CD4-positive, alpha-beta T cell (primary cell): ENCODE measurements at regions not wholly inside any gene's neighbourhood (a gene's known extent, or its start where the extent isn't known, plus 50 kb on each side); places are given as distances from the start of the nearest gene placed in this dataset.

Experiments used
- ATAC-seq: fragments of 200-7000 bp; cut with Tn5 transposase; one replicate; pipeline ENCODE4 v1.10.0; 2022; ENCODE audit warnings: mild to moderate bottlenecking; ENCODE audit not compliant: poor library complexity
- CTCF ChIA-PET: fragments of 350-600 bp; sonication (Branson Sonifier 250); formaldehyde crosslinking; loops from one replicate; lab custom pipeline; 2021; ENCODE audit warnings: antibody characterized with exemption, inconsistent platforms; lab: Charles Lee
- POLR2A ChIA-PET: fragments of 350-600 bp; sonication (Branson Sonifier 250); formaldehyde crosslinking; loops from one replicate; lab custom pipeline; 2021; ENCODE audit warnings: antibody characterized with exemption, inconsistent platforms; lab: Charles Lee
- DNase-seq, 14 experiments: peaks; one replicate each; pipeline ENCODE4 v3.0.0-alpha.2; 2013 to 2020; ENCODE audit warnings: mixed read lengths in 2 of 14
- H3K27ac ChIP-seq, 2 donors: one replicate each; pipeline versions ENCODE4 v1.5.1 to v1.7.0; 2013; ENCODE audit warnings: low read length in 2 of 2, low read depth in 1 of 2, mild to moderate bottlenecking in 1 of 2
- H3K27me3 ChIP-seq, 2 experiments: 1 replicate in 1 of 2; 2 replicates in 1 of 2; pipeline versions ENCODE4 v1.6.1 to v1.7.0; 2013; ENCODE audit warnings: low read length in 2 of 2, control low read depth in 1 of 2, mild to moderate bottlenecking in 1 of 2, moderate library complexity in 1 of 2; ENCODE audit not compliant: insufficient read depth in 2 of 2, control insufficient read depth in 1 of 2
- H3K36me3 ChIP-seq: one replicate; pipeline ENCODE4 v1.6.1; 2013; ENCODE audit warnings: low read length, control low read depth; ENCODE audit not compliant: insufficient read depth
- H3K4me1 ChIP-seq: one replicate; pipeline ENCODE4 v1.6.1; 2013; ENCODE audit warnings: low read length, control low read depth; ENCODE audit not compliant: insufficient read depth
- H3K4me3 ChIP-seq: one replicate; pipeline ENCODE4 v1.5.1; 2013; ENCODE audit warnings: mild to moderate bottlenecking, low read length, moderate library complexity
- H3K9me3 ChIP-seq, 2 experiments: 1 replicate in 1 of 2; 2 replicates in 1 of 2; pipeline versions ENCODE4 v1.6.1 to v1.7.0; 2013; ENCODE audit warnings: low read length in 2 of 2, mild to moderate bottlenecking in 2 of 2, control low read depth in 1 of 2, moderate library complexity in 1 of 2; ENCODE audit not compliant: control insufficient read depth in 1 of 2, insufficient read depth in 1 of 2
- H3K27ac Mint-ChIP-seq: one replicate; pipeline ENCODE4 v1.8.0; 2020; ENCODE audit warnings: mixed read lengths
- H3K27me3 Mint-ChIP-seq: one replicate; pipeline ENCODE4 v1.8.0; 2021; ENCODE audit warnings: mixed read lengths
- H3K36me3 Mint-ChIP-seq: one replicate; pipeline ENCODE4 v1.8.0; 2021; ENCODE audit warnings: low read depth, mixed read lengths
- H3K4me1 Mint-ChIP-seq: one replicate; pipeline ENCODE4 v1.8.0; 2021; ENCODE audit warnings: low read depth, mixed read lengths
- H3K4me3 Mint-ChIP-seq: one replicate; pipeline ENCODE4 v1.8.0; 2020; ENCODE audit warnings: mild to moderate bottlenecking, mixed read lengths
- H3K9me3 Mint-ChIP-seq: one replicate; pipeline ENCODE4 v1.8.0; 2020; ENCODE audit warnings: mixed read lengths
- intact Hi-C, 2 experiments: fragments of 100-400 bp; cut with DNase I in 1 of 2; cut with micrococcal nuclease in 1 of 2; formaldehyde crosslinking; loops; one replicate each; pipeline versions ENCODE4 v1.15.1 to v1.9.0; 2023 to 2025; cut with DNase I, micrococcal nuclease
- TF ChIP-seq, protein P1 (sequence below): fragments of 200-600 bp; IDR thresholded peaks from one replicate; pipeline ENCODE4 v1.8.0; 2022; ENCODE audit warnings: antibody characterized with exemption, mild to moderate bottlenecking

GRCh38 chrX:28039258-28039657 lies 58.0 kb upstream of the DCAF8L1 start:
- DNase-seq (no peak), ATAC-seq (no peak)
- H3K4me3 Mint-ChIP-seq, result no peak overlapping the region
- CTCF ChIA-PET, result no interaction called here
- H3K27ac ChIP-seq, result no peak overlapping the region
- H3K36me3 Mint-ChIP-seq, result no peaks in the 10 kb centered on the region
- H3K4me1 ChIP-seq, result no peaks in the 10 kb centered on the region
- intact Hi-C loops, result no loop called here
- no peaks in the 10 kb centered on the region for H3K4me1 Mint-ChIP-seq
- no peaks in the 10 kb centered on the region for H3K27me3 Mint-ChIP-seq
- H3K27me3 ChIP-seq, result no peaks in the 10 kb centered on the region
- POLR2A ChIA-PET, result no interaction called here
- no peaks in the 10 kb centered on the region for H3K9me3 Mint-ChIP-seq
- peaks cover 0 to 20% of the 10 kb centered on the region in 2 experiments for H3K9me3 ChIP-seq
- TF ChIP-seq, protein P1, sequence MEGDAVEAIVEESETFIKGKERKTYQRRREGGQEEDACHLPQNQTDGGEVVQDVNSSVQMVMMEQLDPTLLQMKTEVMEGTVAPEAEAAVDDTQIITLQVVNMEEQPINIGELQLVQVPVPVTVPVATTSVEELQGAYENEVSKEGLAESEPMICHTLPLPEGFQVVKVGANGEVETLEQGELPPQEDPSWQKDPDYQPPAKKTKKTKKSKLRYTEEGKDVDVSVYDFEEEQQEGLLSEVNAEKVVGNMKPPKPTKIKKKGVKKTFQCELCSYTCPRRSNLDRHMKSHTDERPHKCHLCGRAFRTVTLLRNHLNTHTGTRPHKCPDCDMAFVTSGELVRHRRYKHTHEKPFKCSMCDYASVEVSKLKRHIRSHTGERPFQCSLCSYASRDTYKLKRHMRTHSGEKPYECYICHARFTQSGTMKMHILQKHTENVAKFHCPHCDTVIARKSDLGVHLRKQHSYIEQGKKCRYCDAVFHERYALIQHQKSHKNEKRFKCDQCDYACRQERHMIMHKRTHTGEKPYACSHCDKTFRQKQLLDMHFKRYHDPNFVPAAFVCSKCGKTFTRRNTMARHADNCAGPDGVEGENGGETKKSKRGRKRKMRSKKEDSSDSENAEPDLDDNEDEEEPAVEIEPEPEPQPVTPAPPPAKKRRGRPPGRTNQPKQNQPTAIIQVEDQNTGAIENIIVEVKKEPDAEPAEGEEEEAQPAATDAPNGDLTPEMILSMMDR, result no peak
- no peak overlapping the region for H3K4me3 ChIP-seq
- no peaks in the 10 kb centered on the region for H3K36me3 ChIP-seq
- no peak overlapping the region for H3K27ac Mint-ChIP-seq
